Embryonic facial prominence (tissue), 1 donor: ENCODE measurements at regions not wholly inside any gene's neighbourhood (a gene's known extent, or its start where the extent isn't known, plus 50 kb on each side); places are given as distances from the start of the nearest gene placed in this dataset.
"Not testable (repeated sequence)": the region's sequence is repeated elsewhere in the genome, so short reads cannot be mapped to it uniquely, and the experiment has no call there.

Experiments
- DNase-seq: peaks from one replicate; pipeline ENCODE4 v3.0.0-alpha.2; 2016; ENCODE audit errors: extremely low spot score

DNA sequence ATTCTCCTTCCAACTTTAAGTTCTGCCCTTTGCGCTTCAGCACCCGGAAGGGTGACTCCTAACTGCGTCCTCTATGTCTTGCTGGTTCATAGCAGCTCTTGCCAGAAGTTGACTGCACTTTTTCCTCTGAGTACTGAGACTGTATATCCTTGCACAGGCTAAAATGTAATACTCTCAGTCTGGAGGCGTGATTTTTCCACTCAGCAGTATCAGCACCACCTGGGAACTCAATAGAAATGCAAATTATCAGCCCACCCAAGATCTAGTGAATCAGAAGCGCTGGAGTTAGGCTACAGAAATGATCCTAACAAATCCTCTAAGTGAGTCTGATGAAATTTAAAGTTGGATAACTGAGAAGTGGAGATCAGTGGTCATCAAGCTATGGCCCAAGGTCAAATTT is 1611.9 kb upstream of the SLC10A2 start:
- DNase-seq = no peak

DNA sequence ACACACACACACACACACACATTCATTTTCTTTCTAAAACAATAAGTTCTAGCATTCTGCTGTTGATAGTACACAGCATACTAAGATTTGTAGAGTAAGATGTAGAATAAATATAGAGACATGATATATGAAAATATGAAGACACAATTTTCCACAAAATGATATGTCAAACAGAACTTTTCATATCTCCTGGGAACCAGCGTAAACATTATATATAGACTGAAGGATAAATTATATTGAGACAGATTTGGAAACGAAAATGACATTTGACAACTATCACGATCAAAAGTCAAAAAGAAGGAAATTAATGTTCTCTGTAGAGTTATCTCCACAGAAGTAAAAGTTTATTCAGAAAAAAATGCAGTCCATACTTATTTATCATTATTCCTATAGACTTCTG is 1605.7 kb upstream of the SLC10A2 start:
- DNase-seq = no peak

DNA sequence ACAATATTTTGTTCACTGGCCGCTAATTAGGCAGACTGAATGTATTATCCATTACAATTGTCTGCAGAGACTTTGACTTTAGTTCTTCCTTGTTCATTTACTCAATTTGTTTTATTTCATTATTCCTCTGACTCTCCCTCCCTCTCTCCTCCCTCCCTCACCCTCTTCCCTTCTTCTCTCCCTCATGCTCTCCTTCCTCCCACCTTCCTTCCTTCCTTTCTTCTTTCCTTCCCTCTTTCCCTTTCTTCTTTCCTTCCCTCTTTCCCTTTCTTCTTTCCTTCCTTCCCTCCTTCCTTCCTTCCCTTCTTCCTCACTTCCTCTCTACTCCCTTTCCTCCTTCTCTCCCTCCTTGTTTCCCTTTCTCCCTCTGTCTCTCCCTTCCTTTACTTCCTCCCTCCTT is 1591.0 kb upstream of the SLC10A2 start:
- DNase-seq = no peak

DNA sequence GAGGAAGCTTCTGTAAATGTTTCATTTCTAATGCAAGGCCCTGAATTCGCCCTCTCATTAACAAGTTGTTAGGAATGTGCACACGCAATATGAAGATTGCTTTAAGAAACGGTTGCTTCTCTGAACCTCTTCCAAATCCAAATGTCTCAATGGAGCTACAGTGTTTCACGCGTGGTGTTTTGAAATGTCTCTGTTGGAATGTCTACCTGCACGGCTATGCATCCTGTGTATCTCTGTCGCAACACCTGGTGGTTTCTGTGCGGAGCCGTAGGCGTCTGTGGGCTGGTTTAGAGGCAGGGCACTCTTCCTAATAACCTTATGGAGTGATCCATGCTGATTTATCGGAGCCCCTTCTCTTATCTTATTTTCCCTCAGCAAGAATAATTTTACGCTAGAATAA is 1584.2 kb upstream of the SLC10A2 start:
- no peak for DNase-seq

DNA sequence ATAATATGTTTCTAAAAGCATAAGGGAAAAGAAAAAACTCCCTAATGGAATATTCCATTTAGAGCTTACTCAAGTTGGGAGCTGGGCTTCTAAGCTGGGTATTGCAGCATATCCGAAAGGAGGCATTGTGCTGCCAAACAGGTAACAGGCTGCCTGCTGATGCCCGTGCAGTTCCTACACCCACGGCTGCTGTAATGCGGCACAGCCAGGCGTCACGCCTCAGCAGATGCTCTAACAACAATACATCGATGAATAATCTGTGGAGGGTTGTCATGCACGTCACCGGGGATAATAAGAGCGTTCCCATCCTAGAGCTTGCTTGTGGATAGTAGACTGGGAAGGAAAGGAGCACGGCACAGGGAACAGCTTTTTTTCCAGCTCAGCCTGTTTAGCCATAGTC is 1582.1 kb upstream of the SLC10A2 start:
- DNase-seq = no peak

DNA sequence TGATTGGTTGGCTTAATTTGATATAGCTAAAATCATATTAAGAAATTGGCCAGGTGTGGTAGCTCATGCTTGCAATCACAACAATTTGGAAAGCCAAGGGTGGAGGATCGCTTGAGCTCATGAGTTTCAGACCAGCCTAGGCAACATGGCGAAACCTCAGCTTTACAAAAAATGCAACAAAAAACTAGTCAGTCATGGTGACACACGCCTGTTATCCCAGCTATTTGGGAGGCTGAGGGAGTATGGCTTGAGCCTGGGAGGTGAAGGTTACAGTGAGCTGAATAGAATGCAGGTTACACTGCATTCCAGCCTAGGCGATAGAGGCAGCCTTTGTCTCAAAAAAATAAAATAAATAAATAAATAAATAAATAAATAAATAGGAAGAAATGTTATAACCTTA is 1579.6 kb upstream of the SLC10A2 start:
- DNase-seq = no peak

DNA sequence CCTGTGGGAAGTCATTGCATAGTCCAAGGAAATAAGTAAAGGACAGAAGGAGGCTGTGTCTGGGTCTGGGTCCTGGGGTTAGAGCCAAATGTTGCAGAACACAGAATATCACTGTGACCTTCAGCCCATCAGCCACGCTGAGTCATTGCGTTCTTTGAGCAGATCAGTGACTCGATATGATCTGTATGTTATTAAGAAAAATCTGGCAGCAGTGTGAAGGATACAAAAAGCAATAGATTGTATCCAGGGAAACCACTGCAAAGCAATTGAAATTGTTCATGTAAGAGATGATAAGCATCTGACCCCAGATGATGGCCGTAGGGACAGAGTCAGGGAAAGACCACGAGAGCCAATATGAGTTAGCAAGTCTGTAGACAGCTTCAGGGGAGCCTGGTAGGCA is 1575.1 kb upstream of the SLC10A2 start:
- no peak for DNase-seq

DNA sequence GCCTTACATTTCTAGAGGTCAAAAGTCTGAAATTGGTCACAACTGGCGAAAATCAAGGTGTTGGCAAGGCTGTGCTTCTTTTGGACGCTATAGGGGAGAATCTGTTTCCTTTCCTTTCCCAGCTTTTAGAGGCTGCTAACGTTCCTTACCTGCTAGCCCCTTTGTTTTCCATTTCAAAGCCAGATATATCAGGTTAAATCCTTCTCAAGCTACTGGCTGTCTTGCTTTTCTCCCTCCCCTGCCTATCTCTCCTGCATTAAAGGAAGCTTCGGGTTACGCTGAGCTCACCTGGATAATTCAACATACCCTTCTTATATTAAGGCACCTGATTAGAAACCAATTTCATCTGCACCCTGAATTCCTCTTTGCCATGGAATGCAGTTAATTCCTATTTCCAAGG is 1569.7 kb upstream of the SLC10A2 start:
- no peak for DNase-seq

DNA sequence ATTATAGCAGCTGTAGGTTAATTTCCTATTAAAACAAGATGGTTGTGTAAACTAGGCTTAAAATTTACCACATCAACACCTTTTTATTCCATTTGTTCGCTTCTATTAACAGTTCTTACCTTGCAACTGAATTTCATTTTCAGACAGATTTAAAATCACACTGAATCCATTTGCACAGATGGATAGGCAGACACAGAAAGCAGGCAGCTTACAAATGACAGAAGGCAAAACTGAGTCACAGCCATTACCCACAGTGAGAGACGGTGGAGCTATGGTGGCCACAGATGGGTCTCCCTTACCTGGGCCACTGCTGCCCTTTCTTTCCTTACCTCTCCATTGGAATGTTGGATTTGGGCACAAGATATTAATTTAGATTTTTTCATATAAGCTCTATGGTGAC is 1567.8 kb upstream of the SLC10A2 start:
- DNase-seq = no peak

DNA sequence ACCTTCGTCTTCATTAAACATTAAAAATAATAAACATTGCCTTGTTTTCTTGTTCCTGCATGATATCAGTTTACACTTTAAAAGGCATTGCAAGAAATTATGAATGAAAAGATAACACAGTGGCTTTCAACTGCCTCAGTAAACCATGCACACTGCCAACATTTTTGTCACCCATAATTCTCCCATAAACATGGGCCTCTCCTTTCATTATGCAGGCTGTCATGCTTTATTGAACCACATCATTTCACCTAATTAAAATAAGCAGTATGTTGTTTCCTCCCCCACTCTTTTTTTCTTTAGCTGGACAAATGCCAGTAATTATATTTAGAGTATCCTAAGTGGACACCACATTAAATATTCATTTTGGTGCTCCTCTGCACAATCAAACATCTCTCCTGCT is 1566.5 kb upstream of the SLC10A2 start:
- DNase-seq = no peak

DNA sequence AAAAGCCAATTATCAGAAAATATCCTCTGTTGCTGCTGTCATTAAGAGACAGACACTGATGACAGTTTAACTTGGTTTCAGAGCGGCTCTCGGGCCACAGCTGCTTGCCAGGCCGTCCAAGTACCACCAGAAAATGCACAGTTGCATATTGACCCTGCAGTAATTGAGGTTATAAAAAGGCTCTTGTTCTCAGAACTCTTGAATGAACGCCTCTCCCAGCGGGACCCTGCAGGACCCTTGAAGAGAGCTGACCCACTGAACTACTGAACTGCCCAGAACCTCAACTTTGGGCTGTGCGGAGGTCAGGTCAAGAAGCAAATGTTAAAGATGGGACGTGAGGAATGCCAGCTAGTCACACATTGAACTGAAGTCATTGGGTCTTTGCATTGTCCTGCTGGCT is 1559.0 kb upstream of the SLC10A2 start:
- no peak for DNase-seq

DNA sequence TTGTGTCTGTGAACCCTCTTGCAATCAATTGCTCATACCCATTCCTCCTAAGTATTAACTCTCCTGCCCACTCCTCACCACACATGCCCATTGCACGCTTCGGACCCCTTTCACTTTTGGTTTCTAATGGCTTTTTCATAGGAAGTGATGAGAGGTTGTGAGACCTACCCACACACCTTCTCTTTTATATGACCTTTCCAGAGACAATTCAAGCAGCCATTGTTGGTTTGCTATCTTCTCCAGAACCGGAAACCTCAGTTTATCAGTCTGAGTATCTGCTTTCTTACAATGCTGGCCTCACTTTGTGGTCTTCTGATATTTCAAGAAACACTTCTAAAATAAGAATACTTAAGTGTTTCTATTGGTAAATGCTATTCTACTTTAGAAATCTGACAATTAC is 1550.8 kb upstream of the SLC10A2 start:
- no peak for DNase-seq

DNA sequence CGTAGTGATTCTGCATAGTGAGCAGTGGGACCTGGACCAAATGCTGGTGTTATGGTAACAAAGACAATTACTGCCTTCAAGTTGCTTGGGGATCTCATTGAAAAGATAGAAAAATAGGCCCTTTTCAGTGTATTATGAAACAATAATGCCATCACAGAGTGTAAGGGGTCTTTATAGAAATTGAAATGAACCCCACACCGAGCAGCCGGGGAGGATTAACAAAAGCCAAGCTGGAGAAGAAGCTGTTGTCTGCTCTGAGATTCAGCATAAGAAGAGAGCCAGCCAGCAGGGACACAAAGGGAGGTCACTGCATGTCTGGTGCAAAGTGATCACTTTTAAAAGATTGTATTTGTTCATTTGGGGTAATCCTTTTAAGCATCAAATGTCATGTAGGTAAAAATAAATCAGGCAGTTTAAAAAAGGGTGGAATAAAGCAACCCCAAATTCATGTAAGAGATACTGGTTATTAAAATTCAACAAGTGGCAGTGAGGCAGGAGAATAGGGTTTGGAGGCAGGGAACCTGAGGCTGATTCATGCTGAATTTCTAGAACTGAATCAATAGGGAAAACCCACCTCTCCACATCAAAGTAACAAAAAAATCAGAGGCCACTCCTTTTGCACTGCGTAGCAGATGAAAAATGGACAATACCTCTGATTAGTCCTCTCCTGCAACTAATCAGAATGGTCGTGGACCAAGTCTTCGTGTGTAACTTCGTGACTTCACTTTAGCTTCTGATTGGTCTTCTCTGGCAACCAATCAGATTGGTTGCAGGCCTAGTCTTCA is 1548.3 kb upstream of the SLC10A2 start:
- no peak for DNase-seq

DNA sequence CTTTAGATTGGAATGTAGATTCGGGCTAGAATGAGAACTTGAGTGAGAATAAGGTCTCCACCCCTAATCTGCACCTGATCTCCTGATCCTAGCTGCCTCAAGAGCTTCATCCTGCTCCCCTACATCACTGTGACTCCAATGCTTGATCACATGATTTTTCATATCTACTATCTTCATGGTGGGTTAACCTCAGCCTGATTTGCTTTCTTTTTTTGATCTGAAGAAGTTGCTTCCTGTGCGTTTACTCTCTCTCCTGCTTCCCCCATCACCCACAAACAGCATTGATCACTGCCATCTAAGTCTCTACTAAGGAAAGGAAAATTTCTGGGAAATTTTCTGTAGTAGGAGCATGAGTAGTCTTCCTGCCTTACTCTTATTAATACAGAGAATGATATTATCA is 1542.1 kb upstream of the SLC10A2 start:
- no peak for DNase-seq

DNA sequence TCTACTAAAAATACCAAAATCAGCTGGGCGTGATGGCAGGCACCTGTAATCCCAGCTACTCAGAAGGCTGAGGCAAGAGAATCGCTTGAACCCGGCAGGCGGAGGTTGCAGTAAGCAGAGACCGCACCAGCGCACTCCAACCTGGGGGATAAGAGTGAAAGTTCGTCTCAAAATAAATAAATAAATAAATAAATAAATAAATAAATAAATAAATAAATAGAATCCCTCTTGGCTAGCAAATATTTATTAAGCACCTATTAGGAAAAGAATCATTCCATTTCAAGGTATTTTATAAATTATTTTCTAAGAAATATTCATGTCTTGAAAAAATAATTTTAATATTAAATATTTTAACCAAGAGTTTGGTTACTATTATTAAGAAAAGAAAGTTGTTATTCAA is 1539.2 kb upstream of the SLC10A2 start:
- not testable (repeated sequence) for DNase-seq

DNA sequence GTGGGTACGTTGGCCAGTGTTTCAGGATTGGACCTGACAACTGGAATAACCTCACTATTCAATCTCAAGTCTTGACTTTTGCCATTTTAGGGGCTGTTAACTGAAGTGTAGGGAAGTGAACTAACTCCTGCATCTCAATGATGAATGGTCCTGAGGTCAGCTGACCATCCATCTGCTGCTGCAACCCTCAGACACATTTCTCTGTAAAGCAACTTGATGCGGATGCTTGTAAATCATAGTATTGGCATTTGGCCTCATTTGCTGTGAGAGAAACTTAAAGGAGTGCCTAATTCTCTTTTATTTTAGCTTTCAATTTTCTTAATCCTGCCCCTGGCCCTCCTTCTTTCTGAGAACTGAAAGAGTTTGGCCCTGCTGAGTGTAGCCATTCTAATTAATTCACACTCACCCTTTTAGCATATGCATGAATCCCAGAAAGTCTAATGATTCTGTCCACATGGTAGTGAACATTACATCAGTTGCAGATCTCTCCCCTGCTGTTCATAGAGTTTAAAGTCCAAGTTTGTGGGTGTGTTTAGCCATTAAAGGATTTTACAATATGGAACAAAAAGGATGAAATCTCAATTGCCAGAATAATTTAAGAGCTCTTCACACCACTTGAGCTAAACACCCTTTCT is 1531.4 kb upstream of the SLC10A2 start:
- no peak for DNase-seq

DNA sequence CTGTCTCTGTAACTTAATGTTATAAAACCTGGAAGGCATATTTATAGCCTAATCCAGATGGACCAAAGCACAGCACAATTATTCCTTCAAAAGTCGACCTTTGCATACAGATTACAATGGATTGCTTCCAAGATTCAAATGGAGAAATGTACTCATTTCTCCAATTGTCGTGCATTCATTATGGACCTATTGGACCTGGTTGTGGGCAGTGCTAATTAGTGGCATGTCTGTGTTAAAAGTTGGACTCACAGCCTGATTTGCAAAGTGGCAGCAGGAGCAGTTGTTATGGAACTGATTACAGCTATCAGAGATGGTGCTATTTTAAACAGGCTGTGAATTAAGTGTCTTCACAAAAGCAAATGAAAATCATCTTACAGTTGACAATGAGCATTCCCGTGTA is 1529.3 kb upstream of the SLC10A2 start:
- DNase-seq = no peak

DNA sequence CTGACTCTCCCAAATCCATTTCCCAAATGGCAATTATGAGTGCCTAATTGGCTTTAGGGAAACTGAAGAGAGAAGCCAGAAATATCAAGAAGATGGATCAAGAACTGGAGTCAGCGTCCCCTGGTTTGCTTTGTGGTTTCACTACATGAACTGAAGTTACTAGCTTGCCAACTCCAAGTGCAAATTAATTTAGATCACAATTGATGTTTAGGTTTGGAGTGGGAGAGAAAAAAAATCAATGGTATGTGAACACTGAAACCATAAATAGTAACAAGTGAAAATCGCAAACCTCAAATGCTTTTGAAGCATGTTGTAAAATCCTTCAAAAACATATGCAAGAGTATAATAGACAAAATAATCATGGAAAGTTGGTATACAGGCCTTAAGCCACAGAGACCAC is 1528.6 kb upstream of the SLC10A2 start:
- no peak for DNase-seq

DNA sequence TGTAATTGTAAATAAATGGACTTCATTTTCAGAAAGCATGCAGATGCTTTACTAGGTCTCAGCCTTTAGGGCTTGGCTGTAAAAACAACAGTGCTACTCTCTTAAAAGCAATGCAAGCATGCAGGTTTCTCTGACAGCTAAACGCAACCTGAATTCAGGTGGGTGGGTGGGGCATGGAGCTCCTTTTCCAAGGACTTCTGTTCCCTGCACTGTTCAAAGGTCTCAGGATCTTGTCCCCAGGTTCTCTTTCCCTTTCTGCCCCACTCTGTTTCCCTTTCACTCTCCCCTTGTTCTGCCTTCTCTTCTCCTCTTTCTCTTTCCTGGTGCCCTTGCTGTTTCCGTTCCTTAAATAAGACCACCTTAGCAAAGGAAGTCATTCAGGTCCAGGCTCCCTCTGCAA is 1527.5 kb upstream of the SLC10A2 start:
- DNase-seq = no peak

DNA sequence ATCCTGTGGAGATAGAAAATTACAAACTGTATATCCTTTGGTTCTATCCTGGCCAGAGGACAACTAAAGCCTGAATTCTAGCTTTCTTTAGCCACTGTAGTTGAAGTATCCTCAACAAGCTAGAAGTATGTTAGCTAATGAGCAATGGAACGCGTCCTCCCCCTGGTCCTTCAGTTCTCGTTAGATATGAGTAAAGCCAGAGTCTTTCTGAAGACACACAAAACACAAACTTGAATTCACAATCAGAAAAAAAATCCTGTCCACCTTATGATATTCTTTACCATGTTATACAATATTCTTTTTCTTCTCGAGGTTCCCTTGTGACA is 1527.0 kb upstream of the SLC10A2 start:
- no peak for DNase-seq

DNA sequence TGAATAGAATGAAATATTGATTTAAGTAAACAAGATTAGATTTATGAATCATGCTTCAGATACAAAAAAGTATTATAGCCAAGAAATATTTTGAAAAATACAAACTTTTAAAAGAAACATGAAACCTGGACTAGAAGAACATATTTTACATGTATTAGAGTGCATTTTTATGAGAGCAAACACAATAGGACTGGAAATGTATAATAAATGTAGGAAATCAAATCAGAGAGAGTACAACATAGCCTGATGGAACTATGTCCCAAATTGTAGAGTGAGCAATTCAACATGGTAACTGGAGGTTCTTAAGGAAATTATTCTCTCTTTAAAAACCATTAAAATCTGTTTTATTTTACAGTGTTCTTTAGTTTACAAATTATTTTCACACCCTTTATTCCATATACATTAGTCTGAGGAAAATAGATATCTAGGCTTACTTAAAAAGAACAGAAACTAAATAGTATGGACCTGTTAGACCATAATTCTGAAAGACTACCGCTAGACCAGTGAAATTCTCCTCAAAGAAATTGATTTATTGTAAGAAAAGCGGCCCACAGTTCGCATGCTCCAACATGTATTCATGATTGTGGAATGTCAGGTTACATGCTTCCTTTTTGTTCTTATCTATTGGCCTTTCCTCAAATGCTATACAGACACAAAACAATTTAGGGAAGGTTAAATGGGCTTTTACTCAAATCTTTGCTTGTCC is 1526.5 kb upstream of the SLC10A2 start:
- DNase-seq = no peak

DNA sequence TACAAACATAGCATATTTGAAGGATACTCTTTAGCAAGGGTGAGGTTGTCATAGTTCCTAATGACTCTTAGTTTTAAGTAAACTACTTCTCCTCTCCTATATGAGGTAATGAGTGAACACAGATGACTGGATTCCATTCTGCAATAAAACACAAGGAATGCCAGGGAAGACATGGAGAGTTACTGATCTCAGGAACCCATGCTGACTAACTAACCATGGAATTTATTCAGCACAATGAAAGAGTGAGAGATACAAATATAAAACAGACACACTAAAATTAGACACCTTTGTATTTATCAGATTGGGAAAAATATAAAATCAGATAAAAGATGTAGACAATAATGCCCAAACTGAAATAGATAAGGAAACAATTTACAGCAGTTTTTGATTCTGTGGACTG is 1525.9 kb upstream of the SLC10A2 start:
- DNase-seq = no peak

DNA sequence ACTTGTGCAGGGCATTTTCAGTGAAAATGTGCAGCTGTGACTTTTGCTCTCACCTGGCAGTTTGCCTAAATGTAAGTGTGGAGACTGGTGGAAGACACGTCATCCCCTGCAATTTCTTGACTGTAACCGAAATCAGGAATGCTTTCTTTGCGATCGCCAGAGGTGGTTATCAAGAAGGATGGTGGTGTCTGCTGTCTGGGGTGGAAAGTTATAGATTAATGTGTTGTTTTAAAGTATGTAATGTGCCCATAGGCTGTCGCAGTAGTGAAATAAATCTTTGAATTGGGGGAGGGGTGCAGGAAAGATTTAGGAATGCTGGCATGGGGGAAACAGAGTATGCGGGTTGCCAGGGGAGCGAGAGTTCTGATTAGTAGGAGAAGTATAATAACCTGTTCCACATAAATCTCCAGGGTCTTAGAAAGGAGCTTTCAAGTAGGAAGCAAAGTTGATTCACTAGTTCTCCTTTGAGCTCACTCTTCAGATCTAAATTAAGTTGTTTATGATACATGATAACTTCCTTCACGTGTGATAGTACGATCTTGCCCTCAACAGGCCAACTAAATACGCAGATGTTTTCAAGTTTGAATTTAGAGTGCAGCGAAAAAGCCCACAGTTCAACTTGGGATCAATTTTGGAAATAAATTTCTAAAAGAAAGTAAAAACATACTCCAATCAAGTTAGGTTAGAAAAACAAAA is 1520.0 kb upstream of the SLC10A2 start:
- no peak for DNase-seq
